Skeletal muscle tissue (tissue), 3 donors: ENCODE measurements at regions not wholly inside any gene's neighbourhood (a gene's known extent, or its start where the extent isn't known, plus 50 kb on each side); places are given as distances from the start of the nearest gene placed in this dataset.
"Not testable (repeated sequence)": the region's sequence is repeated elsewhere in the genome, so short reads cannot be mapped to it uniquely, and the experiment has no call there.

ENCODE experiments used
- H3K27ac ChIP-seq: one replicate; pipeline ENCODE4 v1.7.0; 2013; ENCODE audit warnings: mild to moderate bottlenecking, low read depth, low read length, inconsistent platforms
- H3K27me3 ChIP-seq, 3 donors: one replicate each; pipeline ENCODE4 v1.7.0; 2013; ENCODE audit warnings: low read length in 3 of 3; ENCODE audit not compliant: control insufficient read depth in 3 of 3, insufficient read depth in 3 of 3
- H3K36me3 ChIP-seq, 3 donors: one replicate each; pipeline ENCODE4 v1.7.0; 2013; ENCODE audit warnings: low read length in 3 of 3; ENCODE audit not compliant: control insufficient read depth in 3 of 3, insufficient read depth in 3 of 3
- H3K4me1 ChIP-seq, 3 donors: one replicate each; pipeline ENCODE4 v1.7.0; 2013; ENCODE audit warnings: low read length in 3 of 3, mild to moderate bottlenecking in 3 of 3; ENCODE audit not compliant: control insufficient read depth in 3 of 3, insufficient read depth in 3 of 3
- H3K4me3 ChIP-seq, 3 donors: one replicate each; pipeline ENCODE4 v1.7.0; 2013; ENCODE audit warnings: low read length in 3 of 3
- H3K9ac ChIP-seq, 3 donors: one replicate each; pipeline ENCODE4 v1.7.0; 2013; ENCODE audit warnings: low read length in 3 of 3, mild to moderate bottlenecking in 3 of 3, moderate library complexity in 2 of 3, low read depth in 1 of 3
- H3K9me3 ChIP-seq, 3 donors: one replicate each; pipeline ENCODE4 v1.7.0; 2013; ENCODE audit warnings: low read length in 3 of 3; ENCODE audit not compliant: control insufficient read depth in 3 of 3
- donor health status: Osteomylitis.

DNA sequence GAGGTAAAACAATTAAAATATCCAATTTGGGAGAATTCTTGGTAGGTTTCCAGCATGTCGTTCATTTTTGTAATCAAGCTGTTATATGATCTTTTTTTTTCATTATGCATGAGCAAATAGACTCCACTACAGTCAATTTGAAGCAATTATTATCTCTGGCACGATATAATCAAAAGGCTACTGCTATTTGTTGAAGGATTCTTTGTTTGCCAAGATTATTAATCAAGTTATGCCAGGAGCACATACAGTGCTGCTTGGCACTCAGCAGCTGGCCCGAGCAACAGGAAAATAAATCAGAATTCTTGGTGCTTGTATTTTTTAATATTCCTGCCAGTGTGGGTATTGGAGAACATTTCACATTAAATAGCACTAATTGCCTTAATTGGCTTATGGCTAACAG lies 279.5 kb downstream of the RND3 start:
- Histone ChIP-seq H3K4me3 (no peak overlapping the region), H3K9ac (no peak overlapping the region), H3K27me3 (no peaks in the 10 kb centered on the region), H3K27ac (no peak overlapping the region), H3K36me3 (no peaks in the 10 kb centered on the region), H3K4me1 (peaks cover 0 to 7% (median 2%) of the 10 kb centered on the region in 3 donors), H3K9me3 (no peaks in the 10 kb centered on the region)

DNA sequence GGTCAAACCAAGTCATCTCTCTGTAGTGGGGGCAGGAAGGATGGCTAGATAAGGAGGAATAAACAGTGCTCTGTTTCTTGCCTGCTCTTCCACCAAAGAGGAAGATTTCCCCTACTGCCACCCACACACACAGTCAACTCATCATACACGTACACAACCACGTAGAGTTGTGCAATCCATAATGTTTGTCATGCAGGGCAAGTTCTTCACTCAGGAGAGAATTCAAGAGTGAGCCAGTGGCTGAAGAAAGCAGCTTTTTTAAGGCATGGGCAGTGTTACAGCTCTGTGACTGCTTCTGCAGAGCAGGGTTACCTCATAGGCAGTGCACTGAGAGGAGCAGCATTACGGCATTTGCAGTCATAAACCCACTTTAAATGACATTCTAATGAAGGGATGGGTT lies 283.0 kb downstream of the RND3 start:
- Histone ChIP-seq H3K4me1 (peaks cover 0 to 3% (median 2%) of the 10 kb centered on the region in 3 donors), H3K4me3 (no peak overlapping the region), H3K36me3 (no peaks in the 10 kb centered on the region), H3K9me3 (no peaks in the 10 kb centered on the region), H3K27me3 (no peaks in the 10 kb centered on the region), H3K9ac (no peak overlapping the region), H3K27ac (no peak overlapping the region)

DNA sequence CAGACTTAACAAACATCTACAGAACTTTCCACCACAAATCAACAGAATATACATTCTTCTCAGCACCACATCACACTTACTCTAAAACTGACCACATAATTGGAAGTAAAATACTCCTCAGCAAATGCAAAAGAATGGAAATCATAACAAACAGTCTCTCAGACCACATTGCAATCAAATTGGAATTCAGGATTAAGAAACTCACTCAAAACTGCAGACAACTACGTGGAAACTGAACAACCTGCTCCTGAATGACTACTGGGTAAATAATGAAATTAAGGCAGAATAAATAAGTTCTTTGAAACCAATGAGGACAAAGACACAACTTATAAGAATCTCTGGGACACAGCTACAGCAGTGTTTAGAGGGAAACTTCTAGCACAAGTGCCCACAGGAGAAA lies 292.7 kb downstream of the RND3 start:
- H3K27ac ChIP-seq, result not testable (repeated sequence)

DNA sequence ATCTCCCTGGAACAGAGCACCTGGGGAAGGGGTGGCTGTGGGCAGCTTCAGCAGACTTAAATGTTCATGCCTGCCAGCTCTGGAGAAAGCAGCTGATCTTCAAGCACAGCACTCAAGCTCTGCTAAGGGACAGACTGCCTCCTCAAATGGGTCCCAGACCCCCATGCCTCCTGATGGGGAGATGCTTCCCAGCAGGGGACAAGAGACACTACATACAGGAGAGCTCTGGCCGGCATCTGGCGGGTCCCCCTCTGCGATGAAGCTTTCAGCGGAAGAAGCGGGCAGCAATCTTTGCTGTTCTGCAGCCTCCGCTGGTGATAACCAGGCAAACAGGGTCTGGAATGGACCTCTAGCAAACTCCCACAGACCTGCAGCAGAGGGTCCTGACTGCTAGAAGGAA lies 294.8 kb downstream of the RND3 start:
- no peak overlapping the region for H3K27ac ChIP-seq
- H3K4me3 ChIP-seq, result no peak overlapping the region
- no peaks in the 10 kb centered on the region for H3K36me3 ChIP-seq
- H3K9me3 ChIP-seq, result no peaks in the 10 kb centered on the region
- no peaks in the 10 kb centered on the region for H3K27me3 ChIP-seq
- H3K4me1 ChIP-seq, result no peaks in the 10 kb centered on the region
- no peak overlapping the region for H3K9ac ChIP-seq

More for the DNA sequence above, 292.7 kb downstream of the RND3 start:
- not testable (repeated sequence) for H3K4me1 ChIP-seq, H3K36me3 ChIP-seq, H3K9ac ChIP-seq, H3K27me3 ChIP-seq, H3K9me3 ChIP-seq, H3K4me3 ChIP-seq

DNA sequence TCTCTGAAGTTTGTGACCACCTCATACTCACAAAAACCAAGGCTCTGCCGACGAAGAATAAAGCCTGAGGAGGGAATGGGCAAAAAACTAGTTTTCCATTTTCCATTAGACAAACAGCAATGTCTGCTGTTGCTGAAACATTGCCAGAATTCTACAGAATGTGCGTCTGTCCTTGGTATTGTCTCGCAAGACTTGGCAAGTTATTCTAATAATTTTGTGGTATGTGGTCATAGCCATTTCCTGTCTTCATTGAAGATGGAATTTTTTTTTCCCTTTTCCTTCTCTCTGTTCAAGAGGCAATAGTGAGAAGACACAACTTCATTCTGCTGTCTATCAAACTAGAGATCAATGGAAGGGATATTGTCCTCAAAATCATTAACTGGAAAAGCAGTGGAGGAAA lies 296.1 kb downstream of the RND3 start:
- H3K27ac ChIP-seq, result no peak overlapping the region
- no peaks in the 10 kb centered on the region for H3K27me3 ChIP-seq
- H3K4me1 ChIP-seq, result no peaks in the 10 kb centered on the region
- H3K9ac ChIP-seq, result no peak overlapping the region
- H3K36me3 ChIP-seq, result no peaks in the 10 kb centered on the region
- H3K9me3 ChIP-seq, result no peaks in the 10 kb centered on the region
- H3K4me3 ChIP-seq, result no peak overlapping the region

DNA sequence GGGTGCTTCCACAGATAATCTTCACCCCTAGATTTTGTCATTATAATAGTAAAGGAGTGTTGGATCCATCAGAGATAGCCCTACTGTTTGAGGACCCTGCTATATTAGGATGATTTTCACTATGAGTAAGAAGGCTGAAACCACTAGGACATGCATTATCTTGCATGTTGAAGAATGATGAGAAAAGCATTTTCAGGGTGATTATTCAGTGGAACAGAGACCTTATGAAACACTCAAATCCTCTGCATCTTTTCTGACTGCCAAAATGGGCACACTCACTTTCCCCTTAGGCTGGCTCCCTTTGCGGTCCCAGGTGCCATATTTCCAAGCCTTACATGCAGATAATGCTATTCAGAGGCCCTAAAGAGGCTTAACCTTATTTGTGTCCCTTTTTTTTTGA lies 296.9 kb downstream of the RND3 start:
- no peak overlapping the region for H3K4me3 ChIP-seq
- H3K27me3 ChIP-seq, result no peaks in the 10 kb centered on the region
- H3K4me1 ChIP-seq, result no peaks in the 10 kb centered on the region
- no peak overlapping the region for H3K9ac ChIP-seq
- H3K36me3 ChIP-seq, result no peaks in the 10 kb centered on the region
- no peak overlapping the region for H3K27ac ChIP-seq
- no peaks in the 10 kb centered on the region for H3K9me3 ChIP-seq

DNA sequence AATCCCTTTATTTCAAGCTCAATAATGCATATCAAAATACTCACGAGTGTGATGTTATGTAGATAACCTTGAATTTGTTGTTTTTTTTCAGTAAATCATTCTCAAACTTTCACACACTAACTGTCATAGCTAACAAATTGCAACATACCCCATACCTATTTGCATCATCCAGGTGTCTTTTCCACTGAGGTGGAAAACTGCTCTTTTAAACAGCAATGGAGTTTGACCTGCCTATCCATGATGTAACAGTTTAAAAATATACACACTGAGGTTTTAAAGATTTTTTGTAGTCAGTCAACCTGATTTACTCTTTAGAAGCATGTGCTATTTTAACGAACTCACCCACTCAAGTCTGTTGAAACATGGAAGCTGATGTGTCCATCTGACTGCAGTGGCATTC lies 298.7 kb downstream of the RND3 start:
- Histone ChIP-seq H3K9ac (no peak overlapping the region), H3K27me3 (no peaks in the 10 kb centered on the region), H3K9me3 (no peaks in the 10 kb centered on the region), H3K4me1 (no peaks in the 10 kb centered on the region), H3K36me3 (no peaks in the 10 kb centered on the region), H3K4me3 (no peak overlapping the region), H3K27ac (no peak overlapping the region)

DNA sequence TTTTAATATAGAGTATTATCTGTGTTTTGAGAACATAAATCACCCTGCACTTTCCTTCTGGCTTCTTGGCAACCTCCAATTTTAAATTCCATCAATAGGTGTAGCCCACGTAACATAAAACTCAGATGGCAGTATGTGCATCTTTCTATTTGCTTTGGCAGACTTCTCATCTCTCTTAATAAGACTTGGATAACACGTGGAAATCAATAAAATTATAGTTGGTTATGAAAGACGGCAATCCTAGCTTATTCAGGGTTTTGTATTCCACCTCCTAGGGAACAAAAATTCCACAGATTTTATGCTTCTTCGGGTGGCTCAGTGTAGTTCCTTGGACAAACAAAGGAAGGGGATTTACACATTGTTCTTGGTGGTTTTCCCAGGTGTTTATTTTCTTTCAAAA lies 299.3 kb downstream of the RND3 start:
- H3K36me3 ChIP-seq, result no peaks in the 10 kb centered on the region
- no peaks in the 10 kb centered on the region for H3K27me3 ChIP-seq
- no peak overlapping the region for H3K4me3 ChIP-seq
- H3K4me1 ChIP-seq, result no peaks in the 10 kb centered on the region
- no peak overlapping the region for H3K9ac ChIP-seq
- no peaks in the 10 kb centered on the region for H3K9me3 ChIP-seq
- H3K27ac ChIP-seq, result no peak overlapping the region

DNA sequence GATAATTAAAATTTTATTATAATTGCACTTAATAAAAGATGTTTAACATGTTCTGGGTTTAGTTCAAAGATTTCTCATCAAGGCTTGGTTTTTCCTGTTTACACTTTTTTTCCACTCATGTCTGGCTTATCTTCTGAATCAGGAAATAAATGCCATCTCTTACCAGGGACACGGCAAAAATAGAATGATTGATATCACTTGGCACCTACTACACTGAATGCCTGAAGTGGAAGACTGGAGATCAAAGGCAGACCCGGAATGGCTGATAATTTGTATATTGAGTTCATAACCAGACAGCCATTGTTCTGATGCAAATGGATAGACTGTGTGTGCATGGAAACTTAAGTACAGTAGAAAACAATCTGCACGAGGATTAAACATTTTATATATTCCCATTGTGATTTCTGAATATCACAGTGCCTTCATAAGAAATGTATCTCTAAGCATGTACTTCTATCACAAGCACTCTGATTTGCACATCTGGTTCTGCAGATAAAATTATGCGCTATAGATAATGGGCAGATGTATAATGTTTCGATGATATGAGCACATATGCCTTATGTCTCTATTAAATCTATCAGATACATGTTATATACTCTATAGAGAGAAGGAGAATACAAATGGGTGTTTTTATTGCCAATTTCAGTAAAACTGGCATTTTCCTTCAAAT lies 304.8 kb downstream of the RND3 start:
- Histone ChIP-seq H3K27ac (no peak overlapping the region), H3K4me1 (no peaks in the 10 kb centered on the region), H3K27me3 (no peaks in the 10 kb centered on the region), H3K4me3 (no peak overlapping the region), H3K36me3 (no peaks in the 10 kb centered on the region), H3K9me3 (no peaks in the 10 kb centered on the region), H3K9ac (no peak overlapping the region)

DNA sequence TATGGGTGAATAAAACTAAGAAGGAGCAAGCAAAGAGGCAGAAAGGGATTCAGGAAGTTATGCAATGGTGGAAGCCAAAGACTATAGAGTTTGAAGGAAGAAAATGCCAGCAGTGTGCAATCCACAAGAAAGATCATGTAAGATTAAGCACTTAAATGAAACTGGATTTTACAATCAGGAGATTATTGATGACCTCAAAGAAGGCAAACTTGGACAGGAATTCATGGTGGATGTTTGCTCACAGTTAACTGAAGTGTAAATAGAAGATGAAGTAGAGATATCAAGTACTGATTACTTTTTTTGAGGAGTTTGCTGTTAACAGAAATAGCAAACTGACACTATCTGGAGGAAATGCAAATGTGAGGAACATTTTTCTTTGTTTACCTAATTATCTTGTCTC lies 308.9 kb downstream of the RND3 start:
- Histone ChIP-seq H3K36me3 (no peaks in the 10 kb centered on the region), H3K4me3 (no peak overlapping the region), H3K4me1 (no peaks in the 10 kb centered on the region), H3K27ac (no peak overlapping the region), H3K9me3 (no peaks in the 10 kb centered on the region), H3K9ac (no peak overlapping the region), H3K27me3 (no peaks in the 10 kb centered on the region)
